GM19099 (cell line): ENCODE measurements at regions not wholly inside any gene's neighbourhood (a gene's known extent, or its start where the extent isn't known, plus 50 kb on each side); places are given as distances from the start of the nearest gene placed in this dataset.

Source experiments
- POLR2A ChIP-seq: IDR thresholded peaks from 3 replicates; pipeline ENCODE4 v1.6.1; 2011; ENCODE audit warnings: low read depth; ENCODE audit not compliant: insufficient read length; ENCODE audit errors: extremely low read depth

DNA sequence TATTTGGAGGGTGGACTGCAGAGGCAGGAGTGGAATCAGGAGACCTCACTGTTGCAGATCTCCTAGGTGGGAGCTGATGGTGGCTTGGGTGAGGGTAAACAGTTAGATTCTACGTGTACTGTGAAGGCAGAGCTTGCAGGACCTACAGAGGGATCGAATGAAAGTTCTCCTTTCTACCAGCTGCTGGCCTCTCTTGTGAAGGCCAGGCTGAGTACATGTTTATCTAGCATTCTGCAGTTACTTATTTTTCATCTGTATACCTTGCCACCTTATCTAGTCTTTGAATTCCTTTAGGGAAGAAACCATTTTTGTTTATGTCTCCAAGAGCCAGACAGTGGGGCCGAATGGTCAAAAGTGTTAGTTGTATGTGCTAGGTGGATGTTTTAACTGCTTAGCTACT lies 57.6 kb downstream of the PTTG1 start:
- TF ChIP-seq POLR2A: no peak

DNA sequence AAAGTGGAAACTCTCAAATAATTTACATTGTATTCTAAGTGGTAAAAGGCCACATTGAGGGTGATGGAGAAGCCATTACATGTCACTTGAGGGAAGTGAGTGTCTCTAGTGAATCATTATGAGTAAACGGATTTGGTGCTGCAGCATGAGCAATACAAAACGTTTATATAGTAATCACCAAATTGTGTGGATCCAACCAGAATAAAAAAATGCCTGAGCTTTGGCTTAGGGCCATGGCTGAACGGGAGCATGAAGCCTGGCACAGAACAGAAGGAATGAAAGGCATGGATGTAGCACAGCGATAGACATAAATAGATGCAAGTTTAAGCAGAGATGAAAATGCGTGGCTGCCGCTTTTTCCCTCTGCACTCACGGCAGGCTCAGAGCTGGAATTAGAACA lies 58.3 kb downstream of the PTTG1 start:
- TF ChIP-seq POLR2A: no peak

GRCh38 chr5:160480652-160481051 lies 59.0 kb downstream of the PTTG1 start:
- TF ChIP-seq POLR2A: no peak

DNA sequence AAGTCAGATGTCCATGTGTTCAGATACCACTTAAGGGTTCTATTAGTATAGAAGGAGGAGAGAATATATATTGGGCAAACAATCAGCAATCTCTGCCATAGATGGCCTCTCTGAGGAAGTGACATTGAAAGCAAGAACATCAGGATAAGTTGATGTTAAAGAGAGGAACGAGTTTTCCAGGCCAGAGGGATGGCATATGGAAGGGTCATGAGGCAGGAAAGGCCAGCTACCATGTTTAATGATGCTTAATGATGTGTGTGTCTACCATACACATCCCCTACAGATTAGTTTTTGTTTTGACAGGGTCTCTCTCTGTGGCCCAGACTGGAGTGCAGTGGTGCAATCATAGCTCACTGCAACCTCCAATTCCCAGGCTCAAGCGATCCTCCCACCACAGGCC lies 63.0 kb downstream of the PTTG1 start:
- TF ChIP-seq POLR2A: peak; percentile 12

DNA sequence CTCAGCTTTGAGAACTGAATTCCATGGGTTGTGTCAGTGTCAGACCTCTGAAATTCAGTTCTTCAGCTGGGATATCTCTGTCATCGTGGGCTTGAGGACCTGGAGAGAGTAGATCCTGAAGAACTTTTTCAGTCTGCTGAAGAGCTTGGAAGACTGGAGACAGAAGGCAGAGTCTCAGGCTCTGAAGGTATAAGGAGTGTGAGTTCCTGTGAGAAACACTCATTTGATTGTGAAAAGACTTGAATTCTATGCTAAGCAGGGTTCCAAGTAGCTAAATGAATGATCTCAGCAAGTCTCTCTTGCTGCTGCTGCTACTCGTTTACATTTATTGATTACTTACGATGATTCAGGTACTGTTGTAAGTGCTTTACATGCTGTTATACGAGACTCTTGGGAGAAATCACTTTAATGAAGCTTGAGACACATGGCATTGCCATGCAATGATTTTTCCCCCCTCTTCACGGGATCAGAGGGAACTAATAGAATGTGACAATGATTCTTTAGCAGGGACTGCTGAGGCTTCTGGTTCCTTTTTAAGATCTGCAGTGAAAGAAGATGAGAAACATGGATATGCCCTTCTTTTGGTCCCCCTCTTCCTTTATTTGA lies 63.8 kb downstream of the PTTG1 start:
- no peak for TF ChIP-seq POLR2A

- TF ChIP-seq POLR2A: no peak
These were observed 64.9 kb downstream of the PTTG1 start for GRCh38 chr5:160486573-160486972.

DNA sequence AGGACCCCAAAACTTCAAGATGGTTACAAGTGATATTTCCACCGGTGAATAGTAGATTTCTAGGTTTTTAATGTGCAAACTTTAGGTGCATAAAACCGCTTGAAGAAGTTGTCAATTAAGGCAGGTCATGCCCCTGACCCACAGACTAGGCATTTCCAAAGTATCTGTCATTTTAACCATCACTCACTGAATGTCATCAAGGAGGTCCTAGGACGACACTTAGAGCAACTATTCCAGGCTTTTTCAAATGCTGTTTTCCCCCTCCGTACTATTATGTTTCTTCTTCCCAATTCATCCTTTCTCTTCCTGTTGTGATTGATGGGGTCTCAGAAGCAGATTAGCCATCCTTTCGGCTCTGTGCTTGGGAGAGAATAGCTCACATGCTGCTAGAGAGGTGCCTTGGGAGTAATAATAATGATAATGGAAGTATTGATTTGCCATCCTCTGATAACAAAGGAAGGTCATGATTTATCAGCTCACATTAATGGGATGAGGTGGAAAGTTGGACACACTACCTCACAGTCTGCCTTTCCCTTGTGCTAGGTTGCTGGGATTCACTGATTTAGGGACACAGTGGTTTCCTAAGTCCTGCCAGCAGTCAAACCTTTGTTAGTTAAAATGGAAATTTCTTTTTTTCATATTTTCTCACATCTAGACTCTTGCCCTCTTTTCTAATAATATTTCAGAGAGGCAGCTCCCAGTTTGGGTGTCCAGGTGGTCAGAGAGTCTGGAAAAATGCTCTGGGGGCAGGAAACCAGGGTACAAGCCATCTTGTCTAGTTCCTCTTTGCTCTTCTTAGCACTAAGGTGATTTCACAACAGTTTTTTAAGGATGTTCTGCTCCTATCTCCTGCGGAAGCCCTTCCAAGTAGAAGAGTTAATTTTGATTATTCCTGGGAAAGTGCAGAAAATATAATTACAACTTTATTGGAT lies 67.0 kb downstream of the PTTG1 start:
- no peak for TF ChIP-seq POLR2A

GRCh38 chr5:160491438-160491837 lies 69.8 kb downstream of the PTTG1 start:
- no peak for TF ChIP-seq POLR2A

DNA sequence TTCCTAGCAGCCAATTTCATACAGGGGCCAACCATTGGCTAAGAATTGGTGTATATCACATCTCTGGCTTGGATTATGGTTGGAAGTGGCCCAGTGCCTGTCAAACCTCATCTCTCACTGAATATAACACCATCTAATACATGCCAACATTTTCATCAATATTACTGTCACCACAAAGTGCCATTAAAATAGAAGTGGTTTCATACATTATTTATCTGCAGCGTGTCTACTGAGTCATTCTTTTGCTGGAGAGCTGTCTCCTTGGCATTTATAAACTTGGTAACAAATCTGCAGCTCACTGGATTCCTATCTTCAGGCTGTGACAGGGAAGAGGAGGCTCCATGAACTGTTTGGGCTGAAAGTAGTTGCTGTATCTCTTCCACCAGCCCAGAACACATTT lies 70.9 kb downstream of the PTTG1 start:
- TF ChIP-seq POLR2A: no peak

DNA sequence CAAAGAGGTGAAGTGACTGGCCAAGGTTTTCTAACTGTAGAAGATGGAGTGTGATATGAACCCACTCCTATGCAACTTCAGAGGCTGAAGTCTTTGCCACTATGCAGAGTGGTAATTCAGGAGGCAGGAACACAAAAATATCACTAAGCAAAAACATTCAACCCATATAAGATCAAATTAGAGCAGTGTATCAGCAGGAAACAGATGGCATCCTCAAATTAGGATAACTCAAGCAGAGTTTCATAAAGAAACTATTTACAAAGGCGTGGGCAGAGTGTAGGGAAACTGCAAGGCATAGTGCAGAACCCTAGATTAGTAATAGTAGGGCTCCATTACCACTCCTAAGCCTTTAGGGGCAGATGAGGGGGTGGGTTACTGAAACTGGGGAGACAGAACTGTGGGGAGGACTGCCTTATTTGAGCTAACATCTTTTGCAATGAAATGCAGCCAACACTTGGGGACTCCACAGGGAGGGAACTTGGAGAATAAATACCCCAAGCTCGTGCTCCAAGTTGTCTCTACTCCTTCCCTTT lies 72.2 kb downstream of the PTTG1 start:
- TF ChIP-seq POLR2A: no peak

GRCh38 chr5:160494451-160494850 lies 72.8 kb downstream of the PTTG1 start:
- no peak for TF ChIP-seq POLR2A

DNA sequence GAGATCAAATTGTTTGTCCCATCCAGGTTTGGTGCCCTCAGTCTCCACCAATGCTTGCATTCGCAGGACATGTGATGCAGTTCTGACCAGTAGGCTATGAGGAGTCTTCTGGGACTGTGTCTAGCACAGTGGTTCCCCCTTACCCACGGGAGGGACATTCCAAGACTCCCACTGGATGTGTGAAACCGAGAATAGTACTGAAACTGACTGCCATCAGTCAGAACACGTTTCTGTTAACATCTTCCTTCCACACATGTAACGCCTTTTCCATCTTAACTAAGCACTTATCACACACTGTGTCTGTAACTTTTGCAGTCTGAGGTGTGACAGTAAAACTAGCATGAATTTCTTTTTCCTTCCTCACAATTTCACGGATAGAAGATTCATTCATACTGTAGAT lies 74.7 kb downstream of the PTTG1 start:
- no peak for TF ChIP-seq POLR2A

GRCh38 chr5:160496784-160497183 lies 75.1 kb downstream of the PTTG1 start:
- no peak for TF ChIP-seq POLR2A

DNA sequence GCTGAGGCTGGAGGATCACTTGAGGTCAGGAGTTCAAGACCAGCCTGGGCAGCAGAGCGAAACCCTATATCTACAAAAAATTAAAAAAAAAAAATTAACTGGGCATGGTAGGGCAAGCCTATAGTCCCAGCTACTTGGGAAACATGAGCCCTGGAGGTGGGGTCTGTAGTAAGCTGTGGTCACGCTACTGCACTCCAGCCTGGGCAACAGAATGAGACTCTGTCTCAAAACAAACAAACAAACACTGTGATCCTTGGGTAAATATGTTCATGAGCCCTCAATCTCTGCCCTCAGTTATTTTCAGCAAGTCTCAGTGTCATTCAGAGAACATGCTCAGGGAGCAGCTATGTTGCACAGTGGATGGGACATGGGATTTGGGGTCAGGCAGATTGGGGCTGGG lies 76.2 kb downstream of the PTTG1 start:
- no peak for TF ChIP-seq POLR2A

GRCh38 chr5:160500786-160501779 lies 79.4 kb downstream of the PTTG1 start:
- no peak for TF ChIP-seq POLR2A
